Gastrocnemius medialis (tissue), 4 donors: ENCODE measurements at regions not wholly inside any gene's neighbourhood (a gene's known extent, or its start where the extent isn't known, plus 50 kb on each side); places are given as distances from the start of the nearest gene placed in this dataset.

ENCODE experiments used
- CTCF ChIP-seq, 5 experiments: fragments of 450-650 bp in 3 of 5; fragments of 200-600 bp in 2 of 5; sonication (generic) in 2 of 5; IDR thresholded peaks in 4 of 5; conservative IDR thresholded peaks in 1 of 5; 1 replicate in 4 of 5; 2 replicates in 1 of 5; pipeline ENCODE4 v1.5.1; 2016 to 2019; ENCODE audit warnings: antibody characterized with exemption in 5 of 5, mild to moderate bottlenecking in 3 of 5, moderate library complexity in 3 of 5
- POLR2A ChIP-seq, 2 donors: fragments of 450-650 bp; IDR thresholded peaks; one replicate each; pipeline ENCODE4 v1.6.1; 2017; ENCODE audit warnings: antibody characterized with exemption in 2 of 2, mild to moderate bottlenecking in 2 of 2, moderate library complexity in 2 of 2

GRCh38 chr9:118446943-118447639, 742.9 kb downstream of the TLR4 start:
- no peak for TF ChIP-seq CTCF (IDR thresholded peaks at IDR 0.05 in 4 of 5, conservative IDR thresholded peaks at IDR 0.05 in 1 of 5)
- TF ChIP-seq POLR2A (IDR thresholded peaks at IDR 0.05): no peak
